HepG2 (cell line): ENCODE measurements at regions not wholly inside any gene's neighbourhood (a gene's known extent, or its start where the extent isn't known, plus 50 kb on each side); places are given as distances from the start of the nearest gene placed in this dataset.

Source experiments
- ATAC-seq: fragments of 200-7000 bp; cut with Tn5 transposase; 3 replicates; pipeline ENCODE4 v1.9.1; 2020; ENCODE audit warnings: mild to moderate bottlenecking, moderate library complexity
- BruUV-seq: library from RNA; stranded (reverse); fragments of 400-500 nt; replicated peaks from 2 replicates; lab custom pipeline; 2021; lab: Mats Ljungman, UMichigan
- CTCF ChIA-PET: fragments of 300-600 bp; formaldehyde crosslinking; extraction: SDS; loops from one replicate; lab custom pipeline; 2021; ENCODE audit warnings: low total read pairs, inconsistent platforms, low intra/inter-chr PET ratio; lab: Yijun Ruan, JAX
- POLR2A ChIA-PET: fragments of 350-600 bp; sonication (Branson Sonifier 250); formaldehyde crosslinking; loops from one replicate; lab custom pipeline; 2020; ENCODE audit warnings: antibody characterized with exemption, inconsistent platforms; lab: Yijun Ruan, JAX
- DNase-seq: peaks from one replicate; pipeline ENCODE4 v3.0.0-alpha.2; 2015; ENCODE audit warnings: low spot score
- FAIRE-seq: peaks from 3 replicates; lab custom pipeline; 2011; peaks lifted over from hg19 to GRCh38; lab: Jason Lieb, UNC
- H2AFZ ChIP-seq: one replicate; pipeline ENCODE4 v1.6.1; 2011; ENCODE audit warnings: low read length, inconsistent platforms
- H3K27ac ChIP-seq: fragments of 300-600 bp; 3 replicates; pipeline ENCODE4 v1.8.0; 2011; ENCODE audit warnings: mixed run types, mild to moderate bottlenecking, mixed read lengths, low read length, inconsistent platforms; ENCODE audit not compliant: insufficient read depth; ENCODE audit errors: extremely low read length
- H3K27me3 ChIP-seq, 2 experiments: fragments of 200-600 bp in 1 of 2; 2 replicates in 1 of 2; 3 replicates in 1 of 2; pipeline versions ENCODE4 v1.6.0 to v1.8.0; 2011; ENCODE audit warnings: low read length in 2 of 2, mild to moderate bottlenecking in 2 of 2, moderate library complexity in 2 of 2, inconsistent platforms in 1 of 2; ENCODE audit not compliant: insufficient read depth in 2 of 2, control insufficient read depth in 1 of 2
- H3K36me3 ChIP-seq, 2 experiments: fragments of 200-600 bp in 1 of 2; replicated peaks in 1 of 2; 2 replicates in 1 of 2; 3 replicates in 1 of 2; pipeline versions ENCODE4 v1.5.1 to v1.8.0; 2011; ENCODE audit warnings: low read length in 2 of 2, inconsistent platforms in 1 of 2; ENCODE audit not compliant: insufficient read depth in 2 of 2, control insufficient read depth in 1 of 2
- H3K4me1 ChIP-seq: 2 replicates; pipeline ENCODE4 v1.5.1; 2012; ENCODE audit warnings: low read length, inconsistent platforms; ENCODE audit not compliant: insufficient read depth
- H3K4me2 ChIP-seq: 2 replicates; pipeline ENCODE4 v1.6.0; 2011; ENCODE audit warnings: low read depth, low read length, inconsistent platforms
- H3K4me3 ChIP-seq, 3 experiments: fragments of 200-600 bp in 1 of 3; sonication (generic), shearing (Covaris generic) in 1 of 3; replicated peaks in 1 of 3; 2 replicates each; pipeline ENCODE4 v1.5.1; 2011 to 2016; ENCODE audit warnings: low read length in 3 of 3, inconsistent platforms in 2 of 3, low read depth in 2 of 3, mild to moderate bottlenecking in 2 of 3, control low read depth in 1 of 3, mixed read lengths in 1 of 3; ENCODE audit not compliant: insufficient read depth in 1 of 3
- H3K79me2 ChIP-seq: one replicate; pipeline ENCODE4 v1.6.1; 2011; ENCODE audit warnings: low read length, inconsistent platforms; ENCODE audit not compliant: insufficient read depth
- H3K9ac ChIP-seq: 2 replicates; pipeline ENCODE4 v1.6.0; 2011; ENCODE audit warnings: mild to moderate bottlenecking, low read depth, low read length, inconsistent platforms; ENCODE audit not compliant: insufficient read depth
- H3K9me3 ChIP-seq: 2 replicates; pipeline ENCODE4 v1.5.1; 2012; ENCODE audit warnings: mild to moderate bottlenecking, low read length
- H4K20me1 ChIP-seq: 2 replicates; pipeline ENCODE4 v1.6.0; 2011; ENCODE audit warnings: inconsistent platforms, mild to moderate bottlenecking, low read length, moderate library complexity; ENCODE audit not compliant: insufficient read depth
- ATF7 ChIP-seq, 2 experiments: fragments of 450-650 bp in 1 of 2; sonication (generic) in 1 of 2; formaldehyde crosslinking in 1 of 2; IDR thresholded peaks; 2 replicates each; pipeline versions ENCODE4 v1.4.0 to v1.6.1; 2016 to 2020; ENCODE audit warnings: antibody characterized with exemption in 1 of 2, mild to moderate bottlenecking in 1 of 2, missing genetic modification reagents in 1 of 2
- KIAA2018 ChIP-seq: sonication (generic); formaldehyde crosslinking; IDR thresholded peaks from 2 replicates; pipeline ENCODE4 v1.5.0; 2020; ENCODE audit warnings: mild to moderate bottlenecking, missing genetic modification reagents, borderline replicate concordance
- MTA3 ChIP-seq: sonication (generic); formaldehyde crosslinking; IDR thresholded peaks from 2 replicates; pipeline ENCODE4 v1.4.0; 2020; ENCODE audit warnings: missing genetic modification reagents
- SMARCE1 ChIP-seq: fragments of 450-650 bp; IDR thresholded peaks from 2 replicates; pipeline ENCODE4 v1.6.1; 2017; ENCODE audit warnings: borderline replicate concordance
- TOPORS ChIP-seq: sonication (generic); formaldehyde crosslinking; IDR thresholded peaks from 2 replicates; pipeline ENCODE4 v1.8.0; 2023; ENCODE audit warnings: mild to moderate bottlenecking, missing genetic modification reagents
- WGBS: methylation state at CpG from one replicate; pipeline ENCODE4 v1.1.6; 2017; ENCODE audit warnings: low lambda C conversion rate; 5-methylcytosine and 5-hydroxymethylcytosine counted together
- in situ Hi-C: cut with HindIII; loops from 2 replicates; pipeline ENCODE4 v1.10.0; 2017; ENCODE audit warnings: low pct_unique_long_range_greater_than_20kb; ENCODE audit not compliant: extremely low pct_ligation_motif_present
- intact Hi-C: fragments of 100-400 bp; cut with micrococcal nuclease; formaldehyde crosslinking; loops from one replicate; pipeline ENCODE4 v1.10.0; 2022; ENCODE audit not compliant: unreplicated experiment

- ATAC-seq (no peak), DNase-seq (no peak), FAIRE-seq (no peak)
- BruUV-seq, result no TSS peak
- Histone ChIP-seq H3K9me3 (peaks cover 10% of the 10 kb centered on the region; the same call in 1 of the 2 replicates), H3K36me3 (no peaks in the 10 kb centered on the region), H3K4me1 (no peaks in the 10 kb centered on the region), H2AFZ (no peak overlapping the region), H3K79me2 (no peaks in the 10 kb centered on the region), H3K4me2 (no peak overlapping the region), H3K27me3 (no peaks in the 10 kb centered on the region), H3K27ac (no peak overlapping the region), H3K9ac (no peak overlapping the region), H4K20me1 (no peaks in the 10 kb centered on the region), H3K4me3 (no peak overlapping the region)
- 19% methylated on average over 2 of the region's 2 CpGs for WGBS
- intact Hi-C loops (no loop called here), in situ Hi-C loops (no loop called here)
- TF ChIP-seq KIAA2018 (CRISPR knock-in tag), result no peak
- no peak for TF ChIP-seq TOPORS
- TF ChIP-seq ATF7 (IDR thresholded peaks at IDR 0.05), result 0 out of 2 replicates have a peak, but pooled peaks have one; percentile 17
- TF ChIP-seq ATF7 (CRISPR knock-in tag; IDR thresholded peaks at IDR 0.05), result no peak
- TF ChIP-seq MTA3 (CRISPR knock-in tag), result no peak
- no peak for TF ChIP-seq SMARCE1
- POLR2A ChIA-PET, result no interaction called here
- CTCF ChIA-PET, result no interaction called here
Observed at GRCh38 chr9:23117616-23118015, 671.0 kb downstream of the DMRTA1 start.
